Adrenal gland (tissue), 5 donors: ENCODE measurements at regions not wholly inside any gene's neighbourhood (a gene's known extent, or its start where the extent isn't known, plus 50 kb on each side); places are given as distances from the start of the nearest gene placed in this dataset.

Experiments used
- POLR2A ChIP-seq, 2 donors: fragments of 450-650 bp; IDR thresholded peaks; one replicate each; pipeline ENCODE4 v1.6.1; 2017; ENCODE audit warnings: antibody characterized with exemption in 2 of 2, mild to moderate bottlenecking in 2 of 2, moderate library complexity in 1 of 2
- TF ChIP-seq, protein P1 (sequence below), 6 experiments: fragments of 450-650 bp in 4 of 6; fragments of 200-600 bp in 2 of 6; sonication (generic) in 1 of 6; IDR thresholded peaks; 1 replicate in 5 of 6; 2 replicates in 1 of 6; pipeline versions ENCODE4 v1.5.1 to v1.8.0; 2016 to 2021; ENCODE audit warnings: antibody characterized with exemption in 6 of 6, mild to moderate bottlenecking in 2 of 6, moderate library complexity in 1 of 6
- donor health status: DM: no; HTN: no; CAD: no.

DNA sequence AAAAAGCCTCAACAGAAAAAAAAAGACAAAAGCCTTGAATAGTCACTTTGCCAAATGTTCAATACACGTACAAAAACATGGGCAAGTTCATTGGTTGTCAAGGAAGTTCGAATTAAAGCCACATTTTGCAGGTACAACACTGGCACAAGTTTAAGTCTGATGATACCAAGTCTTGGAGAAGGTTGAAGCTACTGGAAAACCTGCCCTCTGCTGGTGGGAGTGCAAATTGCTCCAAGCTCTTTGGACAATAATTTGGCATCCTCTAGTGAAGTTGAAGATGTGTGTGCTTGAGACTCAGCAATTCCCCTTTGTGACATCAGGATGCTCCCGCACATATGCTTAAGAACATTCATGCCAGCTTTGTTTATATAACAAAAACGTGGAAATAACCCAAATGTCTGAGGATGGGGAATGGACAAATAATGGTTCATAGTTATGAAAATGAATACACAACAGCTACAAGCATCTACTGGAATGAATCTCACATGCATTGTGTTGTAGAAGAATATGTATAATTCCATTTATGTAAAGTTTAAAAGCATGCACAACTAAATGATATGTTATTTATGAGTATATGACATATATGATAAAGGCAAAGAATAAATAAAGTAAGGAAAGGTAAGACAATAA, 120.0 kb upstream of the PLPP4 start:
- no peak for TF ChIP-seq POLR2A (IDR thresholded peaks at IDR 0.05)
- TF ChIP-seq, protein P1, sequence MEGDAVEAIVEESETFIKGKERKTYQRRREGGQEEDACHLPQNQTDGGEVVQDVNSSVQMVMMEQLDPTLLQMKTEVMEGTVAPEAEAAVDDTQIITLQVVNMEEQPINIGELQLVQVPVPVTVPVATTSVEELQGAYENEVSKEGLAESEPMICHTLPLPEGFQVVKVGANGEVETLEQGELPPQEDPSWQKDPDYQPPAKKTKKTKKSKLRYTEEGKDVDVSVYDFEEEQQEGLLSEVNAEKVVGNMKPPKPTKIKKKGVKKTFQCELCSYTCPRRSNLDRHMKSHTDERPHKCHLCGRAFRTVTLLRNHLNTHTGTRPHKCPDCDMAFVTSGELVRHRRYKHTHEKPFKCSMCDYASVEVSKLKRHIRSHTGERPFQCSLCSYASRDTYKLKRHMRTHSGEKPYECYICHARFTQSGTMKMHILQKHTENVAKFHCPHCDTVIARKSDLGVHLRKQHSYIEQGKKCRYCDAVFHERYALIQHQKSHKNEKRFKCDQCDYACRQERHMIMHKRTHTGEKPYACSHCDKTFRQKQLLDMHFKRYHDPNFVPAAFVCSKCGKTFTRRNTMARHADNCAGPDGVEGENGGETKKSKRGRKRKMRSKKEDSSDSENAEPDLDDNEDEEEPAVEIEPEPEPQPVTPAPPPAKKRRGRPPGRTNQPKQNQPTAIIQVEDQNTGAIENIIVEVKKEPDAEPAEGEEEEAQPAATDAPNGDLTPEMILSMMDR (IDR thresholded peaks at IDR 0.05) = peak; percentile 41 to 72 (median 60)
